ENCODE measurements at regions not wholly inside any gene's neighbourhood (a gene's known extent, or its start where the extent isn't known, plus 50 kb on each side); places are given as distances from the start of the nearest gene placed in this dataset.

- TF ChIP-seq CEBPB (IDR thresholded peaks at IDR 0.05) (no peak), RAD21 (IDR thresholded peaks at IDR 0.05; ENCODE audit: low read depth) (no peak), FOXM1 (IDR thresholded peaks at IDR 0.05; ENCODE audit: borderline replicate concordance, low read depth) (no peak), TCF12 (IDR thresholded peaks at IDR 0.05; ENCODE audit: low read depth) (no peak), EP300 (IDR thresholded peaks at IDR 0.05; ENCODE audit: borderline replicate concordance) (no peak), YY1 (IDR thresholded peaks at IDR 0.05; ENCODE audit: low read depth) (no peak), NFIC (IDR thresholded peaks at IDR 0.05) (no peak), TEAD4 (IDR thresholded peaks at IDR 0.05) (no peak), EGR1 (IDR thresholded peaks at IDR 0.05) (no peak), MAX (IDR thresholded peaks at IDR 0.05) (no peak), TAF1 (IDR thresholded peaks at IDR 0.05; ENCODE audit: low read depth) (no peak), ZBTB7A (IDR thresholded peaks at IDR 0.05; ENCODE audit: low read depth) (no peak), CREB1 (IDR thresholded peaks at IDR 0.05; ENCODE audit: low read depth) (no peak)
- TF ChIP-seq, protein P1, sequence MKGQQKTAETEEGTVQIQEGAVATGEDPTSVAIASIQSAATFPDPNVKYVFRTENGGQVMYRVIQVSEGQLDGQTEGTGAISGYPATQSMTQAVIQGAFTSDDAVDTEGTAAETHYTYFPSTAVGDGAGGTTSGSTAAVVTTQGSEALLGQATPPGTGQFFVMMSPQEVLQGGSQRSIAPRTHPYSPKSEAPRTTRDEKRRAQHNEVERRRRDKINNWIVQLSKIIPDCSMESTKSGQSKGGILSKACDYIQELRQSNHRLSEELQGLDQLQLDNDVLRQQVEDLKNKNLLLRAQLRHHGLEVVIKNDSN (IDR thresholded peaks at IDR 0.05): no peak
- TF ChIP-seq, protein P2, sequence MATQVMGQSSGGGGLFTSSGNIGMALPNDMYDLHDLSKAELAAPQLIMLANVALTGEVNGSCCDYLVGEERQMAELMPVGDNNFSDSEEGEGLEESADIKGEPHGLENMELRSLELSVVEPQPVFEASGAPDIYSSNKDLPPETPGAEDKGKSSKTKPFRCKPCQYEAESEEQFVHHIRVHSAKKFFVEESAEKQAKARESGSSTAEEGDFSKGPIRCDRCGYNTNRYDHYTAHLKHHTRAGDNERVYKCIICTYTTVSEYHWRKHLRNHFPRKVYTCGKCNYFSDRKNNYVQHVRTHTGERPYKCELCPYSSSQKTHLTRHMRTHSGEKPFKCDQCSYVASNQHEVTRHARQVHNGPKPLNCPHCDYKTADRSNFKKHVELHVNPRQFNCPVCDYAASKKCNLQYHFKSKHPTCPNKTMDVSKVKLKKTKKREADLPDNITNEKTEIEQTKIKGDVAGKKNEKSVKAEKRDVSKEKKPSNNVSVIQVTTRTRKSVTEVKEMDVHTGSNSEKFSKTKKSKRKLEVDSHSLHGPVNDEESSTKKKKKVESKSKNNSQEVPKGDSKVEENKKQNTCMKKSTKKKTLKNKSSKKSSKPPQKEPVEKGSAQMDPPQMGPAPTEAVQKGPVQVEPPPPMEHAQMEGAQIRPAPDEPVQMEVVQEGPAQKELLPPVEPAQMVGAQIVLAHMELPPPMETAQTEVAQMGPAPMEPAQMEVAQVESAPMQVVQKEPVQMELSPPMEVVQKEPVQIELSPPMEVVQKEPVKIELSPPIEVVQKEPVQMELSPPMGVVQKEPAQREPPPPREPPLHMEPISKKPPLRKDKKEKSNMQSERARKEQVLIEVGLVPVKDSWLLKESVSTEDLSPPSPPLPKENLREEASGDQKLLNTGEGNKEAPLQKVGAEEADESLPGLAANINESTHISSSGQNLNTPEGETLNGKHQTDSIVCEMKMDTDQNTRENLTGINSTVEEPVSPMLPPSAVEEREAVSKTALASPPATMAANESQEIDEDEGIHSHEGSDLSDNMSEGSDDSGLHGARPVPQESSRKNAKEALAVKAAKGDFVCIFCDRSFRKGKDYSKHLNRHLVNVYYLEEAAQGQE (IDR thresholded peaks at IDR 0.05; ENCODE audit: low read depth): no peak
These were observed 627.8 kb upstream of the SLC10A2 start for GRCh38 chr13:103694033-103694432.

DNA sequence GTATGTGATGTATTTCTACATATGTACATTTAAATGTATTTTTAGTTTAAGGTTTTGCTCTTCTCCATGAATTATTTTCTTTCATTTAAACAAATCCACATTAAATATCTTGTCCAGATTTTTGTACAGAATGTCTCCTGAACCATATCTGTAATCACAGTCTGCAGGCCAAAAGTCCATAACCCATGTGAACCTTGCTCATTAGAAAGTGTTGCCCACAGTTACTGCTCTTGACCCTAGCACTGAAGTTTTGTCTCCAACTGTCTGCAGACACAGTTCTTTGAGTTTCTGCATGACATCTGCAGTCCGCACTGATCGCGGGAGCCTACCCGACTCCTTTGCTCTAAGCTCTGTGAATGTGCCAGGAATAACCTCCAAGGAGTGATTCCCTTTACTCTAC is 626.2 kb upstream of the SLC10A2 start:
- TF ChIP-seq FOXM1 (IDR thresholded peaks at IDR 0.05; ENCODE audit: borderline replicate concordance, low read depth) (no peak), EP300 (IDR thresholded peaks at IDR 0.05; ENCODE audit: borderline replicate concordance) (no peak), NFIC (IDR thresholded peaks at IDR 0.05) (no peak), ZBTB7A (IDR thresholded peaks at IDR 0.05; ENCODE audit: low read depth) (no peak), CEBPB (IDR thresholded peaks at IDR 0.05) (no peak), TEAD4 (IDR thresholded peaks at IDR 0.05) (no peak), TAF1 (IDR thresholded peaks at IDR 0.05; ENCODE audit: low read depth) (no peak)

- TF ChIP-seq ZBTB7A (IDR thresholded peaks at IDR 0.05; ENCODE audit: low read depth) (no peak), EP300 (IDR thresholded peaks at IDR 0.05; ENCODE audit: borderline replicate concordance) (no peak), CREB1 (IDR thresholded peaks at IDR 0.05; ENCODE audit: low read depth) (no peak), FOXM1 (IDR thresholded peaks at IDR 0.05; ENCODE audit: borderline replicate concordance, low read depth) (no peak), CEBPB (IDR thresholded peaks at IDR 0.05) (no peak), NFIC (IDR thresholded peaks at IDR 0.05) (no peak), YY1 (IDR thresholded peaks at IDR 0.05; ENCODE audit: low read depth) (no peak), TAF1 (IDR thresholded peaks at IDR 0.05; ENCODE audit: low read depth) (no peak), RAD21 (IDR thresholded peaks at IDR 0.05; ENCODE audit: low read depth) (no peak), MAX (IDR thresholded peaks at IDR 0.05) (no peak), TCF12 (IDR thresholded peaks at IDR 0.05; ENCODE audit: low read depth) (no peak)
- TF ChIP-seq, protein P1 (IDR thresholded peaks at IDR 0.05): no peak
- TF ChIP-seq, protein P2 (IDR thresholded peaks at IDR 0.05; ENCODE audit: low read depth): no peak
These were observed 610.1 kb upstream of the SLC10A2 start for GRCh38 chr13:103676329-103676728.

DNA sequence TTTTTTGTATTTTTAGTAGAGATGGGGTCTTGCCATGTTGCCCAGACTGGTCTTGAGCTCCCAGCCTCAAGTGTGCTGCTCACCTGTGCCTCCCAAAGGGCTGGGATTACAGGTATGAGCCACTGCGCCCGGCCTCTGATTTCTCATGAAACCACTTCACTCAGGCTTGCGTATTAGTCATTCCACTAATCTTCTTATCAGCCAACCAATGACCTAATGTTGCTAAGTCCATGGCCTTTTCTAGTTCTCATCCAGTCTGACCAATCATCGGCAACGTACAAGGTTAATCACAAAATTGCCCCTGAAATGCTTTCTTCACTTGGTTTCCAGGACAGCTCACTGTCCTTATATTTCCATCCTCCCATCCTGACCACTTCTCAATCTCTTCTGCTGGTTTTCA is 605.3 kb upstream of the SLC10A2 start:
- TF ChIP-seq TAF1 (IDR thresholded peaks at IDR 0.05; ENCODE audit: low read depth) (no peak), TEAD4 (IDR thresholded peaks at IDR 0.05) (no peak), RAD21 (IDR thresholded peaks at IDR 0.05; ENCODE audit: low read depth) (no peak), ZBTB7A (IDR thresholded peaks at IDR 0.05; ENCODE audit: low read depth) (no peak), FOXM1 (IDR thresholded peaks at IDR 0.05; ENCODE audit: borderline replicate concordance, low read depth) (no peak), TCF12 (IDR thresholded peaks at IDR 0.05; ENCODE audit: low read depth) (no peak), CREB1 (IDR thresholded peaks at IDR 0.05; ENCODE audit: low read depth) (no peak), EP300 (IDR thresholded peaks at IDR 0.05; ENCODE audit: borderline replicate concordance) (no peak), NFIC (IDR thresholded peaks at IDR 0.05) (no peak), CEBPB (IDR thresholded peaks at IDR 0.05) (no peak), YY1 (IDR thresholded peaks at IDR 0.05; ENCODE audit: low read depth) (no peak), EGR1 (IDR thresholded peaks at IDR 0.05) (no peak), MAX (IDR thresholded peaks at IDR 0.05) (no peak)
- TF ChIP-seq, protein P1 (IDR thresholded peaks at IDR 0.05): no peak
- TF ChIP-seq, protein P2 (IDR thresholded peaks at IDR 0.05; ENCODE audit: low read depth): no peak
